Stimulated activated naive B cell treated with anti-CD40 and anti-IgM and Interleukin-4, amounts not matched to agents 10 μg/mL and 1 μg/mL and 100 μg/mL, for 72 hours (primary cell): ENCODE measurements at regions not wholly inside any gene's neighbourhood (a gene's known extent, or its start where the extent isn't known, plus 50 kb on each side); places are given as distances from the start of the nearest gene placed in this dataset.

Experiments used
- ATAC-seq, 2 donors: fragments of 150-1000 bp; cut with Tn5 transposase; replicated peaks; 2 replicates each; pipeline ENCODE4 v1.10.0; 2021; ENCODE audit warnings: moderate library complexity in 1 of 2
- DNase-seq: peaks from one replicate; pipeline ENCODE4 v3.0.0; 2021
- H3K27ac Mint-ChIP-seq: one replicate; pipeline ENCODE4 v1.8.0; 2022; ENCODE audit warnings: mild to moderate bottlenecking, mixed read lengths
- H3K27me3 Mint-ChIP-seq, 2 donors: one replicate each; pipeline ENCODE4 v1.8.0; 2022; ENCODE audit warnings: mixed read lengths in 2 of 2
- H3K36me3 Mint-ChIP-seq, 2 donors: one replicate each; pipeline ENCODE4 v1.8.0; 2022; ENCODE audit warnings: mixed read lengths in 2 of 2, mild to moderate bottlenecking in 1 of 2
- H3K4me1 Mint-ChIP-seq, 2 donors: one replicate each; pipeline ENCODE4 v1.8.0; 2022; ENCODE audit warnings: mixed read lengths in 2 of 2, mild to moderate bottlenecking in 1 of 2
- H3K4me3 Mint-ChIP-seq, 2 donors: one replicate each; pipeline ENCODE4 v1.8.0; 2022; ENCODE audit warnings: mild to moderate bottlenecking in 2 of 2, mixed read lengths in 2 of 2, moderate library complexity in 1 of 2
- H3K9me3 Mint-ChIP-seq, 2 donors: one replicate each; pipeline ENCODE4 v1.8.0; 2022; ENCODE audit warnings: mixed read lengths in 2 of 2, mild to moderate bottlenecking in 1 of 2

GRCh38 chr4:30783751-30784150 is 63.6 kb downstream of the PCDH7 start:
- H3K4me1 Mint-ChIP-seq = no peaks in the 10 kb centered on the region
- H3K36me3 Mint-ChIP-seq = no peaks in the 10 kb centered on the region
- no peak for DNase-seq
- ATAC-seq = no peak
- no peak overlapping the region for H3K27ac Mint-ChIP-seq
- no peak overlapping the region for H3K4me3 Mint-ChIP-seq
- H3K9me3 Mint-ChIP-seq = peaks cover 0 to 3% of the 10 kb centered on the region in 2 donors
- no peaks in the 10 kb centered on the region for H3K27me3 Mint-ChIP-seq

GRCh38 chr4:30789219-30789671 is 69.1 kb downstream of the PCDH7 start:
- Mint-ChIP-seq H3K36me3 (no peaks in the 10 kb centered on the region), H3K4me1 (no peaks in the 10 kb centered on the region), H3K27me3 (no peaks in the 10 kb centered on the region), H3K27ac (no peak overlapping the region), H3K9me3 (no peaks in the 10 kb centered on the region), H3K4me3 (no peak overlapping the region)
- no peak for DNase-seq
- no peak for ATAC-seq

GRCh38 chr4:30790123-30790522 is 70.0 kb downstream of the PCDH7 start:
- Mint-ChIP-seq H3K9me3 (no peaks in the 10 kb centered on the region), H3K27ac (no peak overlapping the region), H3K4me3 (no peak overlapping the region), H3K4me1 (no peaks in the 10 kb centered on the region), H3K36me3 (no peaks in the 10 kb centered on the region), H3K27me3 (no peaks in the 10 kb centered on the region)
- DNase-seq = no peak
- ATAC-seq = no peak

GRCh38 chr4:30790998-30791397 is 70.8 kb downstream of the PCDH7 start:
- no peak for DNase-seq
- no peaks in the 10 kb centered on the region for H3K27me3 Mint-ChIP-seq
- H3K9me3 Mint-ChIP-seq = no peaks in the 10 kb centered on the region
- H3K36me3 Mint-ChIP-seq = no peaks in the 10 kb centered on the region
- no peak overlapping the region for H3K27ac Mint-ChIP-seq
- ATAC-seq = no peak
- H3K4me1 Mint-ChIP-seq = no peaks in the 10 kb centered on the region
- H3K4me3 Mint-ChIP-seq = no peak overlapping the region

GRCh38 chr4:30792601-30793000 is 72.4 kb downstream of the PCDH7 start:
- Mint-ChIP-seq H3K27me3 (no peaks in the 10 kb centered on the region), H3K27ac (no peak overlapping the region), H3K36me3 (no peaks in the 10 kb centered on the region), H3K4me1 (no peaks in the 10 kb centered on the region), H3K9me3 (no peaks in the 10 kb centered on the region), H3K4me3 (no peak overlapping the region)
- DNase-seq = no peak
- ATAC-seq = no peak

- ATAC-seq = no peak
- Mint-ChIP-seq H3K4me3 (no peak overlapping the region), H3K27me3 (no peaks in the 10 kb centered on the region)
These were observed 81.7 kb downstream of the PCDH7 start for GRCh38 chr4:30801876-30802275.

GRCh38 chr4:30802622-30803323 is 82.6 kb downstream of the PCDH7 start:
- Mint-ChIP-seq H3K36me3 (no peaks in the 10 kb centered on the region), H3K27me3 (no peaks in the 10 kb centered on the region), H3K4me3 (no peak overlapping the region), H3K27ac (no peak overlapping the region), H3K9me3 (peaks cover 10% of the 10 kb centered on the region in 2 donors), H3K4me1 (no peaks in the 10 kb centered on the region)
- DNase-seq = no peak
- ATAC-seq = no peak

More at GRCh38 chr4:30801876-30802275, 81.7 kb downstream of the PCDH7 start:
- Mint-ChIP-seq H3K27ac (no peak overlapping the region), H3K9me3 (peaks cover 10% of the 10 kb centered on the region in 2 donors), H3K4me1 (no peaks in the 10 kb centered on the region), H3K36me3 (no peaks in the 10 kb centered on the region)
- no peak for DNase-seq

GRCh38 chr4:30808276-30808675 is 88.1 kb downstream of the PCDH7 start:
- no peak overlapping the region for H3K4me3 Mint-ChIP-seq
- H3K27ac Mint-ChIP-seq = no peak overlapping the region
- DNase-seq (no peak), ATAC-seq (no peak)
- H3K27me3 Mint-ChIP-seq = no peaks in the 10 kb centered on the region
- H3K36me3 Mint-ChIP-seq = no peaks in the 10 kb centered on the region
- no peaks in the 10 kb centered on the region for H3K4me1 Mint-ChIP-seq
- peaks cover 0 to 5% of the 10 kb centered on the region in 2 donors for H3K9me3 Mint-ChIP-seq

- Mint-ChIP-seq H3K27me3 (no peaks in the 10 kb centered on the region), H3K27ac (no peak overlapping the region), H3K4me1 (no peaks in the 10 kb centered on the region), H3K4me3 (no peak overlapping the region), H3K9me3 (peaks cover 0 to 1% of the 10 kb centered on the region in 2 donors), H3K36me3 (no peaks in the 10 kb centered on the region)
- no peak for ATAC-seq
- no peak for DNase-seq
These were observed 91.1 kb downstream of the PCDH7 start for GRCh38 chr4:30811296-30811695.

- no peaks in the 10 kb centered on the region for H3K27me3 Mint-ChIP-seq
- no peaks in the 10 kb centered on the region for H3K4me1 Mint-ChIP-seq
- H3K9me3 Mint-ChIP-seq = peaks cover 0 to 2% of the 10 kb centered on the region in 2 donors
- no peaks in the 10 kb centered on the region for H3K36me3 Mint-ChIP-seq
- H3K4me3 Mint-ChIP-seq = no peak overlapping the region
- no peak overlapping the region for H3K27ac Mint-ChIP-seq
- ATAC-seq (no peak), DNase-seq (no peak)
These were observed 95.5 kb downstream of the PCDH7 start for GRCh38 chr4:30815685-30816084.

- no peak overlapping the region for H3K27ac Mint-ChIP-seq
- H3K9me3 Mint-ChIP-seq = peaks cover 0 to 2% of the 10 kb centered on the region in 2 donors
- ATAC-seq (no peak), DNase-seq (no peak)
- no peak overlapping the region for H3K4me3 Mint-ChIP-seq
- H3K27me3 Mint-ChIP-seq = no peaks in the 10 kb centered on the region
- H3K4me1 Mint-ChIP-seq = no peaks in the 10 kb centered on the region
- H3K36me3 Mint-ChIP-seq = no peaks in the 10 kb centered on the region
These were observed 97.3 kb downstream of the PCDH7 start for GRCh38 chr4:30817447-30817846.

GRCh38 chr4:30818541-30818940 is 98.4 kb downstream of the PCDH7 start:
- H3K27ac Mint-ChIP-seq = no peak overlapping the region
- H3K9me3 Mint-ChIP-seq = peaks cover 0 to 2% of the 10 kb centered on the region in 2 donors
- H3K36me3 Mint-ChIP-seq = no peaks in the 10 kb centered on the region
- H3K27me3 Mint-ChIP-seq = no peaks in the 10 kb centered on the region
- no peak overlapping the region for H3K4me3 Mint-ChIP-seq
- DNase-seq = no peak
- H3K4me1 Mint-ChIP-seq = no peaks in the 10 kb centered on the region
- ATAC-seq = no peak

- ATAC-seq (no peak), DNase-seq (no peak)
- no peaks in the 10 kb centered on the region for H3K27me3 Mint-ChIP-seq
- H3K36me3 Mint-ChIP-seq = no peaks in the 10 kb centered on the region
- no peak overlapping the region for H3K4me3 Mint-ChIP-seq
- H3K4me1 Mint-ChIP-seq = no peaks in the 10 kb centered on the region
- no peak overlapping the region for H3K27ac Mint-ChIP-seq
- peaks cover 0 to 4% of the 10 kb centered on the region in 2 donors for H3K9me3 Mint-ChIP-seq
These were observed 101.1 kb downstream of the PCDH7 start for GRCh38 chr4:30821275-30821674.

- no peak overlapping the region for H3K27ac Mint-ChIP-seq
- H3K4me1 Mint-ChIP-seq = no peaks in the 10 kb centered on the region
- ATAC-seq (no peak), DNase-seq (no peak)
- no peak overlapping the region for H3K4me3 Mint-ChIP-seq
- H3K27me3 Mint-ChIP-seq = no peaks in the 10 kb centered on the region
- no peaks in the 10 kb centered on the region for H3K36me3 Mint-ChIP-seq
- peaks cover 0 to 4% of the 10 kb centered on the region in 2 donors for H3K9me3 Mint-ChIP-seq
These were observed 101.9 kb downstream of the PCDH7 start for GRCh38 chr4:30821859-30822612.

GRCh38 chr4:30822911-30823551 is 102.9 kb downstream of the PCDH7 start:
- H3K27me3 Mint-ChIP-seq = no peaks in the 10 kb centered on the region
- H3K27ac Mint-ChIP-seq = no peak overlapping the region
- peaks cover 0 to 2% of the 10 kb centered on the region in 2 donors for H3K9me3 Mint-ChIP-seq
- no peak for ATAC-seq
- no peaks in the 10 kb centered on the region for H3K4me1 Mint-ChIP-seq
- H3K4me3 Mint-ChIP-seq = no peak overlapping the region
- H3K36me3 Mint-ChIP-seq = no peaks in the 10 kb centered on the region
- DNase-seq = no peak
